Neural cell (in vitro differentiated cells): ENCODE measurements at regions not wholly inside any gene's neighbourhood (a gene's known extent, or its start where the extent isn't known, plus 50 kb on each side); places are given as distances from the start of the nearest gene placed in this dataset.

ENCODE experiments used
- H2AFZ ChIP-seq: fragments of 200-600, 300-800 bp; sonication (generic), shearing (Covaris generic); 2 replicates; pipeline ENCODE4 v1.6.0; 2014; ENCODE audit warnings: low read depth, mild to moderate bottlenecking, antibody characterized with exemption, low read length, moderate library complexity
- H3F3A ChIP-seq: fragments of 200-600 bp; shearing (Covaris generic); 2 replicates; pipeline ENCODE4 v1.6.1; 2016; ENCODE audit warnings: mild to moderate bottlenecking, moderate library complexity, mixed read lengths, antibody characterized with exemption, low read length; ENCODE audit not compliant: insufficient read depth, poor library complexity, severe bottlenecking
- H3K27ac ChIP-seq: fragments of 200-600, 300-800 bp; sonication (generic), shearing (Covaris generic); 2 replicates; pipeline ENCODE4 v1.5.1; 2014; ENCODE audit warnings: mild to moderate bottlenecking, low read length, moderate library complexity
- H3K27me3 ChIP-seq: fragments of 300-800, 200-600 bp; sonication (generic), shearing (Covaris generic); 2 replicates; pipeline ENCODE4 v1.6.0; 2014; ENCODE audit warnings: mild to moderate bottlenecking, low read depth, low read length, moderate library complexity; ENCODE audit not compliant: insufficient read depth
- H3K36me3 ChIP-seq: fragments of 300-800, 200-600 bp; sonication (generic), shearing (Covaris generic); 2 replicates; pipeline ENCODE4 v1.5.1; 2014; ENCODE audit warnings: mild to moderate bottlenecking, antibody characterized with exemption, low read length, moderate library complexity; ENCODE audit not compliant: insufficient read depth
- H3K4me2 ChIP-seq: fragments of 300-800, 200-600 bp; sonication (generic), shearing (Covaris generic); 2 replicates; pipeline ENCODE4 v1.6.0; 2014; ENCODE audit warnings: mild to moderate bottlenecking, low read length
- H3K4me3 ChIP-seq: fragments of 300-800, 200-600 bp; sonication (generic), shearing (Covaris generic); 2 replicates; pipeline ENCODE4 v1.5.1; 2014; ENCODE audit warnings: mild to moderate bottlenecking, low read length, moderate library complexity
- H3K79me2 ChIP-seq: fragments of 200-600 bp; shearing (Covaris generic); replicated peaks from 2 replicates; pipeline ENCODE4 v1.6.0; 2014; ENCODE audit warnings: mild to moderate bottlenecking, low read length, moderate library complexity; ENCODE audit not compliant: insufficient read depth
- H3K9ac ChIP-seq: fragments of 300-800, 200-600 bp; sonication (generic), shearing (Covaris generic); 2 replicates; pipeline ENCODE4 v1.6.1; 2016; ENCODE audit warnings: mild to moderate bottlenecking, low read length, mixed read lengths
- H3K9me2 ChIP-seq: fragments of 200-600 bp; shearing (Covaris generic); 2 replicates; pipeline ENCODE4 v1.6.1; 2016; ENCODE audit warnings: mild to moderate bottlenecking, low read length, mixed read lengths; ENCODE audit not compliant: insufficient read depth
- H3K9me3 ChIP-seq: fragments of 200-600, 300-800 bp; sonication (generic), shearing (Covaris generic); 2 replicates; pipeline ENCODE4 v1.6.1; 2016; ENCODE audit warnings: mild to moderate bottlenecking, mixed run types, low read length, moderate library complexity, mixed read lengths
- H4K20me1 ChIP-seq: fragments of 200-600 bp; shearing (Covaris generic); 2 replicates; pipeline ENCODE4 v1.6.1; 2016; ENCODE audit warnings: mild to moderate bottlenecking, mixed run types; ENCODE audit not compliant: insufficient read depth
- EP300 ChIP-seq: fragments of 450-650 bp; conservative IDR thresholded peaks from 2 replicates; pipeline ENCODE4 v1.6.1; 2014; ENCODE audit warnings: antibody characterized with exemption, mild to moderate bottlenecking, moderate library complexity; ENCODE audit not compliant: poor library complexity, severe bottlenecking
- EZH2 ChIP-seq: fragments of 200-600, 300-800 bp; shearing (Covaris generic), sonication (generic); IDR thresholded peaks from 2 replicates; pipeline ENCODE4 v1.6.1; 2014; ENCODE audit warnings: antibody characterized with exemption, low read length, borderline replicate concordance, mild to moderate bottlenecking; ENCODE audit not compliant: insufficient read depth, poor library complexity, severe bottlenecking
- MXI1 ChIP-seq: fragments of 450-650 bp; conservative IDR thresholded peaks from 2 replicates; pipeline ENCODE4 v1.6.1; 2014; ENCODE audit warnings: antibody characterized with exemption, mild to moderate bottlenecking; ENCODE audit not compliant: poor library complexity, severe bottlenecking
- POLR2AphosphoS5 ChIP-seq: IDR thresholded peaks from 2 replicates; pipeline ENCODE4 v1.6.1; 2012
- RAD21 ChIP-seq: fragments of 450-650 bp; conservative IDR thresholded peaks from 2 replicates; pipeline ENCODE4 v1.6.1; 2014; ENCODE audit warnings: antibody characterized with exemption, mild to moderate bottlenecking, moderate library complexity
- SMC3 ChIP-seq: fragments of 450-650 bp; conservative IDR thresholded peaks from 2 replicates; pipeline ENCODE4 v1.6.1; 2014; ENCODE audit warnings: antibody characterized with exemption, mild to moderate bottlenecking, moderate library complexity; ENCODE audit not compliant: poor library complexity
- TAF1 ChIP-seq: IDR thresholded peaks from 2 replicates; pipeline ENCODE4 v1.6.1; 2012; ENCODE audit warnings: low read depth
- TF ChIP-seq, protein P1 (sequence below): IDR thresholded peaks from 2 replicates; pipeline ENCODE4 v1.6.1; 2012; ENCODE audit warnings: borderline replicate concordance
- TF ChIP-seq, protein P2 (sequence below): fragments of 450-650 bp; IDR thresholded peaks from 2 replicates; pipeline ENCODE4 v1.5.1; 2014; ENCODE audit warnings: antibody characterized with exemption, mild to moderate bottlenecking, moderate library complexity; ENCODE audit not compliant: poor library complexity, severe bottlenecking

- no peaks in the 10 kb centered on the region for H3F3A ChIP-seq
- H3K27ac ChIP-seq, result no peak overlapping the region
- H3K27me3 ChIP-seq, result no peaks in the 10 kb centered on the region
- no peaks in the 10 kb centered on the region for H4K20me1 ChIP-seq
- H3K4me3 ChIP-seq, result no peak overlapping the region
- TF ChIP-seq EZH2 (no peak), POLR2AphosphoS5 (no peak), SMC3 (no peak), RAD21 (no peak), MXI1 (no peak), EP300 (no peak), TAF1 (no peak)
- TF ChIP-seq, protein P1, sequence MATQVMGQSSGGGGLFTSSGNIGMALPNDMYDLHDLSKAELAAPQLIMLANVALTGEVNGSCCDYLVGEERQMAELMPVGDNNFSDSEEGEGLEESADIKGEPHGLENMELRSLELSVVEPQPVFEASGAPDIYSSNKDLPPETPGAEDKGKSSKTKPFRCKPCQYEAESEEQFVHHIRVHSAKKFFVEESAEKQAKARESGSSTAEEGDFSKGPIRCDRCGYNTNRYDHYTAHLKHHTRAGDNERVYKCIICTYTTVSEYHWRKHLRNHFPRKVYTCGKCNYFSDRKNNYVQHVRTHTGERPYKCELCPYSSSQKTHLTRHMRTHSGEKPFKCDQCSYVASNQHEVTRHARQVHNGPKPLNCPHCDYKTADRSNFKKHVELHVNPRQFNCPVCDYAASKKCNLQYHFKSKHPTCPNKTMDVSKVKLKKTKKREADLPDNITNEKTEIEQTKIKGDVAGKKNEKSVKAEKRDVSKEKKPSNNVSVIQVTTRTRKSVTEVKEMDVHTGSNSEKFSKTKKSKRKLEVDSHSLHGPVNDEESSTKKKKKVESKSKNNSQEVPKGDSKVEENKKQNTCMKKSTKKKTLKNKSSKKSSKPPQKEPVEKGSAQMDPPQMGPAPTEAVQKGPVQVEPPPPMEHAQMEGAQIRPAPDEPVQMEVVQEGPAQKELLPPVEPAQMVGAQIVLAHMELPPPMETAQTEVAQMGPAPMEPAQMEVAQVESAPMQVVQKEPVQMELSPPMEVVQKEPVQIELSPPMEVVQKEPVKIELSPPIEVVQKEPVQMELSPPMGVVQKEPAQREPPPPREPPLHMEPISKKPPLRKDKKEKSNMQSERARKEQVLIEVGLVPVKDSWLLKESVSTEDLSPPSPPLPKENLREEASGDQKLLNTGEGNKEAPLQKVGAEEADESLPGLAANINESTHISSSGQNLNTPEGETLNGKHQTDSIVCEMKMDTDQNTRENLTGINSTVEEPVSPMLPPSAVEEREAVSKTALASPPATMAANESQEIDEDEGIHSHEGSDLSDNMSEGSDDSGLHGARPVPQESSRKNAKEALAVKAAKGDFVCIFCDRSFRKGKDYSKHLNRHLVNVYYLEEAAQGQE, result no peak
- TF ChIP-seq, protein P2, sequence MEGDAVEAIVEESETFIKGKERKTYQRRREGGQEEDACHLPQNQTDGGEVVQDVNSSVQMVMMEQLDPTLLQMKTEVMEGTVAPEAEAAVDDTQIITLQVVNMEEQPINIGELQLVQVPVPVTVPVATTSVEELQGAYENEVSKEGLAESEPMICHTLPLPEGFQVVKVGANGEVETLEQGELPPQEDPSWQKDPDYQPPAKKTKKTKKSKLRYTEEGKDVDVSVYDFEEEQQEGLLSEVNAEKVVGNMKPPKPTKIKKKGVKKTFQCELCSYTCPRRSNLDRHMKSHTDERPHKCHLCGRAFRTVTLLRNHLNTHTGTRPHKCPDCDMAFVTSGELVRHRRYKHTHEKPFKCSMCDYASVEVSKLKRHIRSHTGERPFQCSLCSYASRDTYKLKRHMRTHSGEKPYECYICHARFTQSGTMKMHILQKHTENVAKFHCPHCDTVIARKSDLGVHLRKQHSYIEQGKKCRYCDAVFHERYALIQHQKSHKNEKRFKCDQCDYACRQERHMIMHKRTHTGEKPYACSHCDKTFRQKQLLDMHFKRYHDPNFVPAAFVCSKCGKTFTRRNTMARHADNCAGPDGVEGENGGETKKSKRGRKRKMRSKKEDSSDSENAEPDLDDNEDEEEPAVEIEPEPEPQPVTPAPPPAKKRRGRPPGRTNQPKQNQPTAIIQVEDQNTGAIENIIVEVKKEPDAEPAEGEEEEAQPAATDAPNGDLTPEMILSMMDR, result no peak
- no peak overlapping the region for H3K9ac ChIP-seq
- H3K9me2 ChIP-seq, result no peaks in the 10 kb centered on the region
- no peaks in the 10 kb centered on the region for H3K79me2 ChIP-seq
- no peaks in the 10 kb centered on the region for H3K36me3 ChIP-seq
- no peak overlapping the region for H3K4me2 ChIP-seq
- H3K9me3 ChIP-seq, result no peaks in the 10 kb centered on the region
- no peak overlapping the region for H2AFZ ChIP-seq
Observed at GRCh38 chr18:76658627-76659026, 163.6 kb upstream of the ZNF516 start.

GRCh38 chr18:76657911-76658470, 162.9 kb upstream of the ZNF516 start:
- no peaks in the 10 kb centered on the region for H3K27me3 ChIP-seq
- no peaks in the 10 kb centered on the region for H3F3A ChIP-seq
- H3K4me2 ChIP-seq, result no peak overlapping the region
- TF ChIP-seq SMC3 (no peak), EZH2 (no peak), RAD21 (no peak), EP300 (no peak), TAF1 (no peak), POLR2AphosphoS5 (no peak), MXI1 (no peak)
- TF ChIP-seq, protein P1, result no peak
- TF ChIP-seq, protein P2, result no peak
- H2AFZ ChIP-seq, result no peak overlapping the region
- no peak overlapping the region for H3K4me3 ChIP-seq
- H3K9me2 ChIP-seq, result no peaks in the 10 kb centered on the region
- no peaks in the 10 kb centered on the region for H4K20me1 ChIP-seq
- H3K79me2 ChIP-seq, result no peaks in the 10 kb centered on the region
- H3K36me3 ChIP-seq, result no peaks in the 10 kb centered on the region
- no peak overlapping the region for H3K9ac ChIP-seq
- no peaks in the 10 kb centered on the region for H3K9me3 ChIP-seq
- no peak overlapping the region for H3K27ac ChIP-seq
